Ammon's horn (tissue), 1 donor: ENCODE measurements at regions not wholly inside any gene's neighbourhood (a gene's known extent, or its start where the extent isn't known, plus 50 kb on each side); places are given as distances from the start of the nearest gene placed in this dataset.

Experiments
- DNase-seq: peaks from one replicate; pipeline ENCODE4 v3.0.0-alpha.2; 2016; ENCODE audit warnings: low spot score

GRCh38 chr3:45330510-45331295 lies 57.7 kb upstream of the LARS2 start:
- no peak for DNase-seq

GRCh38 chr3:45332493-45332892 lies 55.9 kb upstream of the LARS2 start:
- DNase-seq, result no peak

- no peak for DNase-seq
Measured at GRCh38 chr3:45332901-45333407, 55.4 kb upstream of the LARS2 start.

GRCh38 chr3:45333549-45333948 lies 54.8 kb upstream of the LARS2 start:
- DNase-seq, result no peak

GRCh38 chr3:45337839-45338470 lies 50.4 kb upstream of the LARS2 start:
- peak; percentile 30 for DNase-seq
